Fibroblast of lung (primary cell): ENCODE measurements at regions not wholly inside any gene's neighbourhood (a gene's known extent, or its start where the extent isn't known, plus 50 kb on each side); places are given as distances from the start of the nearest gene placed in this dataset.

Experiments
- DNase-seq, 2 donors: peaks; one replicate each; pipeline versions ENCODE4 v3.0.0 to v3.0.0-alpha.2; 2010; ENCODE audit warnings: low read depth in 2 of 2
- H2AFZ ChIP-seq: 2 replicates; pipeline ENCODE4 v1.5.1; 2012; ENCODE audit warnings: low read length, control low read depth, inconsistent platforms
- H3K27ac ChIP-seq: 2 replicates; pipeline ENCODE4 v1.5.1; 2011; ENCODE audit warnings: low read length, control low read depth; ENCODE audit not compliant: insufficient read depth
- H3K27me3 ChIP-seq: 2 replicates; pipeline ENCODE4 v1.5.1; 2011; ENCODE audit warnings: mild to moderate bottlenecking, low read length; ENCODE audit not compliant: control insufficient read depth, insufficient read depth
- H3K36me3 ChIP-seq: 2 replicates; pipeline ENCODE4 v1.5.1; 2011; ENCODE audit warnings: low read length; ENCODE audit not compliant: control insufficient read depth, insufficient read depth
- H3K4me1 ChIP-seq: 2 replicates; pipeline ENCODE4 v1.5.1; 2011; ENCODE audit warnings: low read length; ENCODE audit not compliant: control insufficient read depth, insufficient read depth; ENCODE audit errors: extremely low read depth
- H3K4me2 ChIP-seq: 2 replicates; pipeline ENCODE4 v1.5.1; 2011; ENCODE audit warnings: low read length, control low read depth; ENCODE audit not compliant: insufficient read depth; ENCODE audit errors: extremely low read depth
- H3K4me3 ChIP-seq, 4 experiments: fragments of 200-600 bp in 1 of 4; sonication (generic) in 1 of 4; replicated peaks in 1 of 4; 2 replicates each; pipeline ENCODE4 v1.5.1; 2011 to 2016; ENCODE audit warnings: low read length in 4 of 4, low read depth in 3 of 4, mild to moderate bottlenecking in 3 of 4, control low read depth in 2 of 4, inconsistent platforms in 1 of 4, mixed read lengths in 1 of 4; ENCODE audit not compliant: insufficient read depth in 1 of 4; ENCODE audit errors: control extremely low read depth in 1 of 4
- H3K79me2 ChIP-seq: 2 replicates; pipeline ENCODE4 v1.5.1; 2012; ENCODE audit warnings: mild to moderate bottlenecking, low read length, inconsistent platforms; ENCODE audit not compliant: control insufficient read depth, insufficient read depth
- H3K9ac ChIP-seq: 2 replicates; pipeline ENCODE4 v1.5.1; 2011; ENCODE audit warnings: mild to moderate bottlenecking, low read length, control low read depth; ENCODE audit not compliant: insufficient read depth
- H3K9me3 ChIP-seq: 2 replicates; pipeline ENCODE4 v1.5.1; 2012; ENCODE audit warnings: low read depth, low read length; ENCODE audit not compliant: control insufficient read depth, insufficient read depth
- H4K20me1 ChIP-seq: 2 replicates; pipeline ENCODE4 v1.5.1; 2011; ENCODE audit warnings: low read length; ENCODE audit not compliant: control insufficient read depth, insufficient read depth; ENCODE audit errors: extremely low read depth
- EZH2 ChIP-seq: IDR thresholded peaks from 2 replicates; pipeline ENCODE4 v1.5.1; 2012; ENCODE audit warnings: low read length, control low read depth, mild to moderate bottlenecking; ENCODE audit errors: missing control alignments
- TF ChIP-seq, protein P1 (sequence below), 2 donors: IDR thresholded peaks in 1 of 2; conservative IDR thresholded peaks in 1 of 2; 1 replicate in 1 of 2; 2 replicates in 1 of 2; pipeline ENCODE4 v1.5.1; 2011 to 2012; ENCODE audit warnings: low read length in 2 of 2, control low read depth in 1 of 2, inconsistent platforms in 1 of 2, low read depth in 1 of 2, mild to moderate bottlenecking in 1 of 2

DNA sequence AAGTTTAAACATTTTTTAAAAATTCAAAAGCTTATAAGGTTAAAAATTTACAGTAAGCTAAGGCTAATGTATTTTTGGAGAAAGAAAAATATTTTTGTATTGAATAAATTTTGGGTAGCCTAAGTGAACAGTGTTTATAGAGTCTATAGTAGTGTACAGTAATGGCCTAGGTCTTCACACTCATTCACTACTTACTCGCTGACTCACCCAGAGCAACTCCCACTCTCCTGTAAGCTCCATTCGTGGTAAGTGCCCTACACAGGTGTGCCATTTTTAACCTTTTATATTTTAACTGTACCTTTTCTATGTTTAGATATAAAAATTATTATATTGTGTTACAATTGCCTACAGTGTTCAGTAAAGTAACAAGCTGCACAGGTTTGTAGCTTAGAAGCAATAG is 96.6 kb upstream of the FREM2 start:
- H3K27ac ChIP-seq = no peak overlapping the region
- no peaks in the 10 kb centered on the region for H4K20me1 ChIP-seq
- H3K4me1 ChIP-seq = no peaks in the 10 kb centered on the region
- no peak overlapping the region for H3K9ac ChIP-seq
- H2AFZ ChIP-seq = no peak overlapping the region
- H3K4me3 ChIP-seq = no peak overlapping the region
- no peaks in the 10 kb centered on the region for H3K9me3 ChIP-seq
- no peak overlapping the region for H3K4me2 ChIP-seq
- H3K36me3 ChIP-seq = no peaks in the 10 kb centered on the region
- H3K27me3 ChIP-seq = no peaks in the 10 kb centered on the region
- TF ChIP-seq, protein P1, sequence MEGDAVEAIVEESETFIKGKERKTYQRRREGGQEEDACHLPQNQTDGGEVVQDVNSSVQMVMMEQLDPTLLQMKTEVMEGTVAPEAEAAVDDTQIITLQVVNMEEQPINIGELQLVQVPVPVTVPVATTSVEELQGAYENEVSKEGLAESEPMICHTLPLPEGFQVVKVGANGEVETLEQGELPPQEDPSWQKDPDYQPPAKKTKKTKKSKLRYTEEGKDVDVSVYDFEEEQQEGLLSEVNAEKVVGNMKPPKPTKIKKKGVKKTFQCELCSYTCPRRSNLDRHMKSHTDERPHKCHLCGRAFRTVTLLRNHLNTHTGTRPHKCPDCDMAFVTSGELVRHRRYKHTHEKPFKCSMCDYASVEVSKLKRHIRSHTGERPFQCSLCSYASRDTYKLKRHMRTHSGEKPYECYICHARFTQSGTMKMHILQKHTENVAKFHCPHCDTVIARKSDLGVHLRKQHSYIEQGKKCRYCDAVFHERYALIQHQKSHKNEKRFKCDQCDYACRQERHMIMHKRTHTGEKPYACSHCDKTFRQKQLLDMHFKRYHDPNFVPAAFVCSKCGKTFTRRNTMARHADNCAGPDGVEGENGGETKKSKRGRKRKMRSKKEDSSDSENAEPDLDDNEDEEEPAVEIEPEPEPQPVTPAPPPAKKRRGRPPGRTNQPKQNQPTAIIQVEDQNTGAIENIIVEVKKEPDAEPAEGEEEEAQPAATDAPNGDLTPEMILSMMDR (conservative IDR thresholded peaks at IDR 0.05 in 1 of 2, IDR thresholded peaks at IDR 0.05 in 1 of 2; ENCODE audit: low read depth in 1 of 2, low read length in 2 of 2) = no peak
- TF ChIP-seq EZH2 = no peak
- H3K79me2 ChIP-seq = no peaks in the 10 kb centered on the region
- no peak for DNase-seq

DNA sequence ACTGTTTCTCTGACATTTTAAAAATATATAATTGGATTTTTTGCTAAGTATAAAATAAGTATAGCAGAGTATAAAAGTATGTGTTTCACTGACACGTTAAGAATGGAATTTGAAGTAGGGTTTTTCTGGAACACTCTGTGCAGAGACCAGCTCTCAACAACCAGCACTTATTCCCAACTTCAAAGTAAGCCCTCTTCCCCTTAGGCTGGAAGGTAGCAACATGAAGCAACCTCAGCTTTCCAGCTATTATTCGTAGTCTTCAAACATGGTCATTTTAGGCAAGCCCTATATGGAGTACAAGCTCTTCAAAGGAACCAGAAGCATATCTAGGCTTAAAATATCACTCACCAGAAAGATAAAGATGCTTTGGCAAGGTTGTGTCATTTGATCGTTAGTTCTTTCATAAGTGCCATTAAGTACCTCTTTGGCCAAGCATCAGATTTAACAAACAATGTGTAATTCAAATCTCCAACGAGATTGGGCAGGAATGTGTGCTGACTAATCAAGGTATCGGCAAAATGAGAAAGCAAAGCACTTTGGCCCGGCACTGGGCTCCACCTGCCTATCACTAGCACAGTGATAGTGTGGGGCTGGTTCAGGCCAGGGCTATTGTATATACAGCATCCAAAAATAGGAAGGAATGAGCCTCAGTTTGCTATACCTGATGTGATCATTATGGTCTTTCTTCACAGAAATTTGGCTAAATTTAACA is 95.9 kb upstream of the FREM2 start:
- no peak overlapping the region for H3K4me3 ChIP-seq
- no peak overlapping the region for H3K27ac ChIP-seq
- TF ChIP-seq, protein P1 (conservative IDR thresholded peaks at IDR 0.05 in 1 of 2, IDR thresholded peaks at IDR 0.05 in 1 of 2; ENCODE audit: low read depth in 1 of 2, low read length in 2 of 2) = no peak
- no peak for TF ChIP-seq EZH2
- no peaks in the 10 kb centered on the region for H3K36me3 ChIP-seq
- H3K4me2 ChIP-seq = no peak overlapping the region
- H3K9me3 ChIP-seq = no peaks in the 10 kb centered on the region
- no peak overlapping the region for H3K9ac ChIP-seq
- H4K20me1 ChIP-seq = no peaks in the 10 kb centered on the region
- no peak overlapping the region for H2AFZ ChIP-seq
- H3K4me1 ChIP-seq = no peaks in the 10 kb centered on the region
- peaks cover 2% of the 10 kb centered on the region for H3K27me3 ChIP-seq
- no peaks in the 10 kb centered on the region for H3K79me2 ChIP-seq
- DNase-seq = no peak

DNA sequence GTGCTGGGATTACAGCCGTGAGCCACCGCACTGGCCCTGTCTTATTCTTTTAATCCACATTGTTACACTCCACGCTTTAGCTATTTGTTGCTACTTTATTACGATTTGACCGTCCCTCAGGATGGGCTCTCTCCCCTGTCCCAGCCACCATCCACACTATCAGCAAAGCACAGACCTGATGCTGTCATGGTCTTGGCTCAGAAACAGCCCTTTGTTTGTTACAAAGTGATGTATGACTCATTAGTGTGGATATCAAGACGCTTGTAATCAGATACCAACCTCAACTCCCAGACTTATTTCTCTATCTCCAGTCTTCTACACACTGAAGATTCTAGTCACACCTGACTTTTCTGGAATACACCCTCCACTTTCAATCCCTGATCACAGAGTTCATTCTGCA is 84.6 kb upstream of the FREM2 start:
- H4K20me1 ChIP-seq = no peaks in the 10 kb centered on the region
- no peaks in the 10 kb centered on the region for H3K27me3 ChIP-seq
- H3K9ac ChIP-seq = no peak overlapping the region
- no peak overlapping the region for H3K4me2 ChIP-seq
- H3K79me2 ChIP-seq = no peaks in the 10 kb centered on the region
- DNase-seq = peak in 1 of 2 donors; percentile 23
- H3K4me1 ChIP-seq = no peaks in the 10 kb centered on the region
- no peak overlapping the region for H2AFZ ChIP-seq
- no peak overlapping the region for H3K27ac ChIP-seq
- H3K36me3 ChIP-seq = no peaks in the 10 kb centered on the region
- H3K4me3 ChIP-seq = no peak overlapping the region
- no peak for TF ChIP-seq EZH2
- TF ChIP-seq, protein P1 (conservative IDR thresholded peaks at IDR 0.05 in 1 of 2, IDR thresholded peaks at IDR 0.05 in 1 of 2; ENCODE audit: low read depth in 1 of 2, low read length in 2 of 2) = no peak
- no peaks in the 10 kb centered on the region for H3K9me3 ChIP-seq
